Astrocyte (in vitro differentiated cells and primary cell): ENCODE measurements at regions not wholly inside any gene's neighbourhood (a gene's known extent, or its start where the extent isn't known, plus 50 kb on each side); places are given as distances from the start of the nearest gene placed in this dataset.
A peak's percentile ranks its signal among the peaks of the same experiment; 100 is the strongest.

Source experiments
- DNase-seq: peaks from one replicate; pipeline ENCODE4 v3.0.0-alpha.2; 2010; ENCODE audit warnings: low read depth
- FAIRE-seq: peaks from 2 replicates; lab custom pipeline; 2011; peaks lifted over from hg19 to GRCh38; lab: Jason Lieb, UNC
- H2AFZ ChIP-seq: 2 replicates; pipeline ENCODE4 v1.6.0; 2012; ENCODE audit warnings: low read depth, low read length, inconsistent platforms
- H3K27ac ChIP-seq: 2 replicates; pipeline ENCODE4 v1.5.1; 2011; ENCODE audit warnings: low read depth, low read length, inconsistent platforms
- H3K27me3 ChIP-seq: 2 replicates; pipeline ENCODE4 v1.6.0; 2011; ENCODE audit warnings: low read length, inconsistent platforms; ENCODE audit not compliant: insufficient read depth
- H3K36me3 ChIP-seq: 2 replicates; pipeline ENCODE4 v1.5.1; 2011; ENCODE audit warnings: low read length, inconsistent platforms; ENCODE audit not compliant: insufficient read depth
- H3K4me1 ChIP-seq: 2 replicates; pipeline ENCODE4 v1.5.1; 2011; ENCODE audit warnings: low read length, inconsistent platforms; ENCODE audit not compliant: insufficient read depth
- H3K4me2 ChIP-seq: 2 replicates; pipeline ENCODE4 v1.6.0; 2012; ENCODE audit warnings: low read length, inconsistent platforms
- H3K4me3 ChIP-seq: 2 replicates; pipeline ENCODE4 v1.5.1; 2011; ENCODE audit warnings: low read depth, mild to moderate bottlenecking, low read length, inconsistent platforms; ENCODE audit not compliant: insufficient read depth
- H3K79me2 ChIP-seq: 2 replicates; pipeline ENCODE4 v1.6.0; 2012; ENCODE audit warnings: mild to moderate bottlenecking, low read length, inconsistent platforms; ENCODE audit not compliant: insufficient read depth
- H3K9ac ChIP-seq: 2 replicates; pipeline ENCODE4 v1.6.0; 2012; ENCODE audit warnings: mild to moderate bottlenecking, low read length, inconsistent platforms
- H3K9me3 ChIP-seq: 2 replicates; pipeline ENCODE4 v1.5.1; 2012; ENCODE audit warnings: low read depth, mild to moderate bottlenecking, low read length, inconsistent platforms; ENCODE audit not compliant: insufficient read depth
- H4K20me1 ChIP-seq: 2 replicates; pipeline ENCODE4 v1.6.0; 2012; ENCODE audit warnings: low read length, inconsistent platforms; ENCODE audit not compliant: insufficient read depth
- H3K27ac Mint-ChIP-seq: one replicate; pipeline ENCODE4 v1.8.0; 2021; ENCODE audit warnings: mild to moderate bottlenecking, mixed read lengths; ENCODE audit not compliant: unreplicated experiment
- H3K27me3 Mint-ChIP-seq: one replicate; pipeline ENCODE4 v1.8.0; 2021; ENCODE audit warnings: low read depth, mixed read lengths; ENCODE audit not compliant: unreplicated experiment
- H3K36me3 Mint-ChIP-seq: one replicate; pipeline ENCODE4 v1.8.0; 2021; ENCODE audit warnings: low read depth, mixed read lengths; ENCODE audit not compliant: unreplicated experiment
- H3K4me1 Mint-ChIP-seq: one replicate; pipeline ENCODE4 v1.8.0; 2021; ENCODE audit warnings: low read depth, mixed read lengths; ENCODE audit not compliant: unreplicated experiment
- H3K4me3 Mint-ChIP-seq: one replicate; pipeline ENCODE4 v1.8.0; 2021; ENCODE audit warnings: mild to moderate bottlenecking, moderate library complexity, mixed read lengths; ENCODE audit not compliant: unreplicated experiment
- H3K9me3 Mint-ChIP-seq: one replicate; pipeline ENCODE4 v1.8.0; 2021; ENCODE audit warnings: mild to moderate bottlenecking, mixed read lengths; ENCODE audit not compliant: unreplicated experiment
- CTCF ChIP-seq: IDR thresholded peaks from 2 replicates; pipeline ENCODE4 v1.5.1; 2011; ENCODE audit warnings: low read depth, mild to moderate bottlenecking, inconsistent platforms, low read length, moderate library complexity; ENCODE audit not compliant: insufficient read depth
- EZH2 ChIP-seq: IDR thresholded peaks from 2 replicates; pipeline ENCODE4 v1.6.1; 2012; ENCODE audit warnings: mild to moderate bottlenecking, low read length, inconsistent platforms; ENCODE audit not compliant: insufficient read depth

DNA sequence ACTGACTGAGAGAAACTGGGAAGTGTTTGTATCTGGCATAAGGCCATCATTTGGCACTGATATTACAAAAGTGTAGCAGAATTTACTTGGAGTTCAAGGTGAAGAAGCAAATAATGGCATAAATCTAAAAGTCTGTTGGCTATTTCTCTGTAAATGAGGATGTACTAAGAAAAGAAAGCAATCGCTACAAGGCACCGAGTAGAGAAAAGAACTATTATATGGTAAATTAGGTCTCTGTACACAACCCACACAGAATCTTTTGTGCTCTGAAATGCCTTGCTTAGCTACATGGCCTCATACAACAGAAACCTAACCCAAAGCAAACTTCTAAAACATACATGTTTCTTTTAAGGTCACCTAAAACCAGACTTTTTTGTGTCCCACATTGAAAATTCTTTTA lies 290.1 kb upstream of the WWC1 start:
- no peaks in the 10 kb centered on the region for H3K36me3 ChIP-seq
- H3K4me3 ChIP-seq, result no peak overlapping the region
- H3K9ac ChIP-seq, result no peak overlapping the region
- no peak overlapping the region for H2AFZ ChIP-seq
- no peaks in the 10 kb centered on the region for H3K79me2 ChIP-seq
- H3K9me3 ChIP-seq, result no peaks in the 10 kb centered on the region
- peaks cover 7% of the 10 kb centered on the region for H3K36me3 Mint-ChIP-seq
- no peaks in the 10 kb centered on the region for H3K27me3 Mint-ChIP-seq
- TF ChIP-seq CTCF (no peak), EZH2 (no peak)
- no peaks in the 10 kb centered on the region for H4K20me1 ChIP-seq
- H3K27ac ChIP-seq, result no peak overlapping the region
- H3K27ac Mint-ChIP-seq, result no peak overlapping the region
- H3K9me3 Mint-ChIP-seq, result no peaks in the 10 kb centered on the region
- peaks cover 7% of the 10 kb centered on the region for H3K4me1 ChIP-seq
- no peaks in the 10 kb centered on the region for H3K27me3 ChIP-seq
- FAIRE-seq (no peak), DNase-seq (no peak)
- H3K4me3 Mint-ChIP-seq, result no peak overlapping the region
- peaks cover 25% of the 10 kb centered on the region for H3K4me1 Mint-ChIP-seq
- H3K4me2 ChIP-seq, result no peak overlapping the region

DNA sequence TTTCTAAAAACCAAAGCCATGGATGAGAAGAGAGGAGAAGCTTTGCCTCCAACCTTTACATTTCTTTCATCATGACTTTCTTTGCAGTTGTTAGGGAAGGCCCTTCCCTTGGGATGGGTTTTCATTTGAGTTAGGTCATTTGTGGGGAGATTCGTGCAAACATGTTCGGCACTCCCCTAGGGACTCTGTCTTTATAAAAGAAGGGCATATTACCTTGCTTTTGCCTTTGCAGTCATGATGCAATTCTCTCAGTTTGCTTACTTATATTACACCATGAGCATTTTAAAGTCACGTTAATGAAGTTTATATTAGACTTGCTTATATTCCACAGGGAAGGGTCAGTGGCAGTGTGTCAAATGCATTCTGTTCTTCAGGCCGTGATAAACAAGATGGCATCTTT lies 289.3 kb upstream of the WWC1 start:
- Mint-ChIP-seq H3K27ac (no peak overlapping the region), H3K4me1 (peaks cover 29% of the 10 kb centered on the region), H3K9me3 (no peaks in the 10 kb centered on the region), H3K36me3 (peaks cover 4% of the 10 kb centered on the region), H3K27me3 (no peaks in the 10 kb centered on the region), H3K4me3 (no peak overlapping the region)
- no peak overlapping the region for H3K4me3 ChIP-seq
- no peak for DNase-seq
- no peaks in the 10 kb centered on the region for H3K79me2 ChIP-seq
- no peaks in the 10 kb centered on the region for H4K20me1 ChIP-seq
- no peak overlapping the region for H2AFZ ChIP-seq
- H3K36me3 ChIP-seq, result no peaks in the 10 kb centered on the region
- H3K27ac ChIP-seq, result no peak overlapping the region
- no peak for TF ChIP-seq CTCF
- no peak for TF ChIP-seq EZH2
- no peak for FAIRE-seq
- no peak overlapping the region for H3K9ac ChIP-seq
- H3K9me3 ChIP-seq, result no peaks in the 10 kb centered on the region
- H3K4me2 ChIP-seq, result no peak overlapping the region
- no peaks in the 10 kb centered on the region for H3K27me3 ChIP-seq
- H3K4me1 ChIP-seq, result peaks cover 7% of the 10 kb centered on the region

- Histone ChIP-seq H3K79me2 (no peaks in the 10 kb centered on the region), H3K27ac (no peak overlapping the region), H3K9ac (no peak overlapping the region), H3K27me3 (no peaks in the 10 kb centered on the region), H3K4me1 (no peaks in the 10 kb centered on the region), H3K9me3 (no peaks in the 10 kb centered on the region), H3K36me3 (no peaks in the 10 kb centered on the region), H4K20me1 (no peaks in the 10 kb centered on the region), H3K4me3 (no peak overlapping the region), H2AFZ (no peak overlapping the region), H3K4me2 (no peak overlapping the region)
- peak; percentile 56 for FAIRE-seq
- H3K4me3 Mint-ChIP-seq, result no peak overlapping the region
- H3K27me3 Mint-ChIP-seq, result no peaks in the 10 kb centered on the region
- TF ChIP-seq CTCF (no peak), EZH2 (no peak)
- H3K9me3 Mint-ChIP-seq, result no peaks in the 10 kb centered on the region
- peaks cover 14% of the 10 kb centered on the region for H3K4me1 Mint-ChIP-seq
- no peak for DNase-seq
- peaks cover 2% of the 10 kb centered on the region for H3K36me3 Mint-ChIP-seq
- H3K27ac Mint-ChIP-seq, result no peak overlapping the region
Observed at GRCh38 chr5:168005093-168005492, 286.4 kb upstream of the WWC1 start.
